ENCODE measurements at regions not wholly inside any gene's neighbourhood (a gene's known extent, or its start where the extent isn't known, plus 50 kb on each side); places are given as distances from the start of the nearest gene placed in this dataset.

DNA sequence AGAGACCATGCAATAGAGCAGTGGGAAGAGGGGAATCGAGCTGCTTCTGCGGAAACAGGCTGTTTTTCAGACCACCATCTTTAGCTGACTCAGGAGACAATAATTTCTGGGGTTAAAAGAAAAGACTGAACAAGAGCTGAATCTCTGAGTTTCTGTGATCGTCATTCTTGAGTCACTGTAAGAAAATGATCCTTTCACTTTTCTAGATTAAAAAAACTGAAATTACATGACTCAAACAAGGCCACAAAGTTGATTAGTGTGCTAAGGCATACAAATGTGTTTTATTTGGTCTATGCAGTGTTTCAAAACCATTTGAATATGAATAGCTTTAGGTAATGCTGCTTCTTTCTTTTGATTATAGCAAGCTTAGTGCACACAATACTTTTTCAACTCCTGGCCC, 194.4 kb upstream of the RPL34 start:
- TF ChIP-seq CTCF (IDR thresholded peaks at IDR 0.05) (no peak), RFX5 (IDR thresholded peaks at IDR 0.05; ENCODE audit: low read length) (no peak), TAF1 (IDR thresholded peaks at IDR 0.05; ENCODE audit: borderline replicate concordance, low read depth, low read length) (no peak), RAD21 (IDR thresholded peaks at IDR 0.05; ENCODE audit: low read length) (no peak), RCOR1 (IDR thresholded peaks at IDR 0.05; ENCODE audit: low read length) (no peak), ZBTB33 (IDR thresholded peaks at IDR 0.05; ENCODE audit: borderline replicate concordance, low read depth) (no peak), FOXM1 (IDR thresholded peaks at IDR 0.05; ENCODE audit: low read depth) (no peak), POLR2AphosphoS5 (IDR thresholded peaks at IDR 0.05; ENCODE audit: low read depth, low read length) (no peak), USF1 (IDR thresholded peaks at IDR 0.05; ENCODE audit: borderline replicate concordance, low read depth) (no peak), EP300 (IDR thresholded peaks at IDR 0.05; ENCODE audit: borderline replicate concordance in 1 of 2, low read depth in 1 of 2, low read length in 1 of 2) (no peak), EZH2phosphoT487 (IDR thresholded peaks at IDR 0.05; ENCODE audit: borderline replicate concordance, low read depth) (no peak), REST (IDR thresholded peaks at IDR 0.05; ENCODE audit: low read depth, low read length) (no peak), FOSL2 (IDR thresholded peaks at IDR 0.05; ENCODE audit: borderline replicate concordance, low read depth) (peak; percentile 83)
- TF ChIP-seq, protein P1, sequence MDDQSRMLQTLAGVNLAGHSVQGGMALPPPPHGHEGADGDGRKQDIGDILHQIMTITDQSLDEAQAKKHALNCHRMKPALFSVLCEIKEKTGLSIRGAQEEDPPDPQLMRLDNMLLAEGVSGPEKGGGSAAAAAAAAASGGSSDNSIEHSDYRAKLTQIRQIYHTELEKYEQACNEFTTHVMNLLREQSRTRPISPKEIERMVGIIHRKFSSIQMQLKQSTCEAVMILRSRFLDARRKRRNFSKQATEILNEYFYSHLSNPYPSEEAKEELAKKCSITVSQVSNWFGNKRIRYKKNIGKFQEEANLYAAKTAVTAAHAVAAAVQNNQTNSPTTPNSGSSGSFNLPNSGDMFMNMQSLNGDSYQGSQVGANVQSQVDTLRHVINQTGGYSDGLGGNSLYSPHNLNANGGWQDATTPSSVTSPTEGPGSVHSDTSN (IDR thresholded peaks at IDR 0.05): peak; percentile 28; the same call in 1 of the 2 replicates
